ENCODE measurements at regions not wholly inside any gene's neighbourhood (a gene's known extent, or its start where the extent isn't known, plus 50 kb on each side); places are given as distances from the start of the nearest gene placed in this dataset.

GRCh38 chr5:18792145-18792544, 1157.9 kb downstream of the TAF11L14 start (continued):
- no peak for TF ChIP-seq ZNF214 (tag by site-specific recombination; IDR thresholded peaks at IDR 0.05; ENCODE audit: borderline replicate concordance)
- TF ChIP-seq OVOL3 (tag by site-specific recombination; IDR thresholded peaks at IDR 0.05): no peak
- no peak for TF ChIP-seq PBX3 (CRISPR knock-in tag; IDR thresholded peaks at IDR 0.05)
- TF ChIP-seq ZNF423 (tag by site-specific recombination; IDR thresholded peaks at IDR 0.05): no peak
- no peak for TF ChIP-seq ZNF48 (tag by site-specific recombination; IDR thresholded peaks at IDR 0.05)
- no peak for TF ChIP-seq KLF9 (tag by site-specific recombination; IDR thresholded peaks at IDR 0.05; ENCODE audit: low read depth)
- no peak for TF ChIP-seq ZNF530 (tag by site-specific recombination; IDR thresholded peaks at IDR 0.05; ENCODE audit: low read depth)
- no peak for TF ChIP-seq ZNF701 (tag by site-specific recombination; IDR thresholded peaks at IDR 0.05)
- no peak for TF ChIP-seq ZNF626 (tag by site-specific recombination; IDR thresholded peaks at IDR 0.05)
- TF ChIP-seq CTCF (tag by site-specific recombination; IDR thresholded peaks at IDR 0.05): no peak
- TF ChIP-seq SETDB1 (IDR thresholded peaks at IDR 0.05; ENCODE audit: insufficient read length, low read length): peak; percentile 88
- TF ChIP-seq ZNF366 (tag by site-specific recombination; conservative IDR thresholded peaks at IDR 0.05): peak; percentile 56; the same call in 1 of the 2 replicates
- peak; percentile 75 for TF ChIP-seq KLF8 (tag by site-specific recombination; IDR thresholded peaks at IDR 0.05)
- TF ChIP-seq ZNF529 (tag by site-specific recombination; IDR thresholded peaks at IDR 0.05; ENCODE audit: insufficient replicate concordance): no peak
- TF ChIP-seq SP3 (tag by site-specific recombination; IDR thresholded peaks at IDR 0.05): no peak
- TF ChIP-seq ZNF10 (tag by site-specific recombination; IDR thresholded peaks at IDR 0.05): no peak
- no peak for TF ChIP-seq BCL11A (tag by site-specific recombination; IDR thresholded peaks at IDR 0.05; ENCODE audit: low read depth)
- TF ChIP-seq ZBTB26 (tag by site-specific recombination; optimal IDR thresholded peaks at IDR 0.05): no peak
- TF ChIP-seq HIC1 (tag by site-specific recombination; IDR thresholded peaks at IDR 0.05): peak; percentile 44; the same call in 1 of the 2 replicates
- TF ChIP-seq ZNF302 (tag by site-specific recombination; IDR thresholded peaks at IDR 0.05; ENCODE audit: low read depth): 0 out of 2 replicates have a peak, but pooled peaks have one; percentile 16
- TF ChIP-seq ZBTB11 (tag by site-specific recombination; conservative IDR thresholded peaks at IDR 0.05; ENCODE audit: low read depth): no peak
- TF ChIP-seq ZNF510 (tag by site-specific recombination; IDR thresholded peaks at IDR 0.05; ENCODE audit: insufficient replicate concordance): no peak
- no peak for TF ChIP-seq BCL6B (tag by site-specific recombination; IDR thresholded peaks at IDR 0.05)
- no peak for TF ChIP-seq ZNF560 (tag by site-specific recombination; IDR thresholded peaks at IDR 0.05; ENCODE audit: borderline replicate concordance)
- no peak for TF ChIP-seq ZNF521 (tag by site-specific recombination; IDR thresholded peaks at IDR 0.05)
- TF ChIP-seq ZNF433 (tag by site-specific recombination; IDR thresholded peaks at IDR 0.05; ENCODE audit: low read depth): no peak
- TF ChIP-seq ZSCAN4 (tag by site-specific recombination; IDR thresholded peaks at IDR 0.05): no peak
- TF ChIP-seq ZNF202 (tag by site-specific recombination; IDR thresholded peaks at IDR 0.05; ENCODE audit: borderline replicate concordance): no peak
- TF ChIP-seq ZBTB8A (tag by site-specific recombination; IDR thresholded peaks at IDR 0.05): no peak

Data from HEK293 (cell line).